Mucosa of rectum (tissue), 2 donors: ENCODE measurements at regions not wholly inside any gene's neighbourhood (a gene's known extent, or its start where the extent isn't known, plus 50 kb on each side); places are given as distances from the start of the nearest gene placed in this dataset.

Source experiments
- H3K27ac ChIP-seq, 2 donors: one replicate each; pipeline ENCODE4 v1.7.0; 2013; ENCODE audit warnings: inconsistent platforms in 2 of 2, low read depth in 2 of 2, low read length in 2 of 2
- H3K27me3 ChIP-seq, 2 donors: one replicate each; pipeline ENCODE4 v1.7.0; 2013; ENCODE audit warnings: low read length in 2 of 2; ENCODE audit not compliant: control insufficient read depth in 2 of 2, insufficient read depth in 2 of 2
- H3K36me3 ChIP-seq, 2 donors: one replicate each; pipeline ENCODE4 v1.7.0; 2013; ENCODE audit warnings: low read length in 2 of 2; ENCODE audit not compliant: control insufficient read depth in 2 of 2, insufficient read depth in 2 of 2
- H3K4me1 ChIP-seq, 2 donors: one replicate each; pipeline ENCODE4 v1.7.0; 2013; ENCODE audit warnings: low read length in 2 of 2, mild to moderate bottlenecking in 1 of 2; ENCODE audit not compliant: control insufficient read depth in 2 of 2, insufficient read depth in 2 of 2
- H3K4me3 ChIP-seq, 2 donors: one replicate each; pipeline ENCODE4 v1.7.0; 2013; ENCODE audit warnings: low read length in 2 of 2
- H3K9ac ChIP-seq, 2 donors: one replicate each; pipeline ENCODE4 v1.7.0; 2013; ENCODE audit warnings: low read length in 2 of 2, low read depth in 1 of 2, mild to moderate bottlenecking in 1 of 2
- H3K9me3 ChIP-seq, 2 donors: one replicate each; pipeline ENCODE4 v1.7.0; 2013; ENCODE audit warnings: low read length in 2 of 2; ENCODE audit not compliant: control insufficient read depth in 2 of 2
- donor health status: healthy.
- donor health status: Normal muscosa, but diverticular disease.

DNA sequence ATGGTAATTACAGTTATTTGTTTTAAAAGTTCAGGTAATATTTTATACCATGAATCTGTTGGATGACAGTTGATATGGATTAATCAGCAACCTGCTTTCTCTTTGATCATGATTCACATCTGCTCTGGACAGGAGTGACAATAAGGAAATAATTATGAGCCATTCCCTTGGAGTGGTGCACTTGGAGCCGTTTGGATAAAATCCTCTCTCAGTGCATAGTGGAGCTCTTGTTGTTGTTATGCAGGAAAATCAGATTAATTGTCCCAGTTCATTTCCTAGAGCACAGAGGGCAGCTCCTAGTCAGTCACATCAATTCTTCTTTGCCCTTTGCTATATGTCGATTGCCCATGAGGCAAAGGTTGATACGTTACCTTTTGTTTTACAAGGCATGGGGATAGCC is 668.3 kb upstream of the NR3C2 start:
- Histone ChIP-seq H3K27me3 (no peaks in the 10 kb centered on the region), H3K4me3 (no peak overlapping the region), H3K4me1 (peaks cover 0 to 3% of the 10 kb centered on the region in 2 donors), H3K27ac (no peak overlapping the region), H3K9ac (no peak overlapping the region), H3K36me3 (no peaks in the 10 kb centered on the region), H3K9me3 (peaks cover 0 to under 1% of the 10 kb centered on the region in 2 donors)

- no peaks in the 10 kb centered on the region for H3K9me3 ChIP-seq
- no peaks in the 10 kb centered on the region for H3K36me3 ChIP-seq
- H3K4me1 ChIP-seq: peaks cover 0 to 3% of the 10 kb centered on the region in 2 donors
- H3K27me3 ChIP-seq: no peaks in the 10 kb centered on the region
- no peak overlapping the region for H3K4me3 ChIP-seq
- no peak overlapping the region for H3K9ac ChIP-seq
- H3K27ac ChIP-seq: no peak overlapping the region
Measured at GRCh38 chr4:149108626-149109025, 666.4 kb upstream of the NR3C2 start.

DNA sequence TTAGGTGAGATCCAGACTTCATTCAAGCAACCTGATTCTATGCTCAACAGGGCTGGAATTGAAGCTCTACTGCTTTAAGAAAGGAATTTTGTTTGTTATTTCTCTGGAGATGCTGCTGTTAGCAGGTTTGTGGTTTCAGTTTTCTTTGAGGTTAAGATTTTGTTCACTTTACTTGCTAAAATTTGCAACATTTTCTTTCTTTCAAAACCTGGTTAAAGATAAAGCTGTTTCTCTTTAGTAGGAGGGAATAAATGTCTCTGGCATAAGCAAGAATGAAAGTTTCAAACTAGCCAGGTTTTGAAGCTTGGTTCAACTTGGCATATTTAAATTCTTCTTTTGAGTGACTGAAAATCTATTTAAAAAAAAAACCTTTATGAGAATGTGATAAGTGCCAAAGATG is 660.6 kb upstream of the NR3C2 start:
- H3K9me3 ChIP-seq: no peaks in the 10 kb centered on the region
- no peaks in the 10 kb centered on the region for H3K27me3 ChIP-seq
- H3K4me3 ChIP-seq: no peak overlapping the region
- no peaks in the 10 kb centered on the region for H3K4me1 ChIP-seq
- no peak overlapping the region for H3K27ac ChIP-seq
- no peaks in the 10 kb centered on the region for H3K36me3 ChIP-seq
- H3K9ac ChIP-seq: no peak overlapping the region

GRCh38 chr4:149101649-149102048 is 659.4 kb upstream of the NR3C2 start:
- H3K9ac ChIP-seq: no peak overlapping the region
- peaks cover 0 to 3% of the 10 kb centered on the region in 2 donors for H3K9me3 ChIP-seq
- H3K27me3 ChIP-seq: no peaks in the 10 kb centered on the region
- no peak overlapping the region for H3K4me3 ChIP-seq
- H3K27ac ChIP-seq: no peak overlapping the region
- no peaks in the 10 kb centered on the region for H3K36me3 ChIP-seq
- no peaks in the 10 kb centered on the region for H3K4me1 ChIP-seq

GRCh38 chr4:149095811-149096210 is 653.6 kb upstream of the NR3C2 start:
- Histone ChIP-seq H3K27ac (no peak overlapping the region), H3K27me3 (no peaks in the 10 kb centered on the region), H3K4me3 (no peak overlapping the region), H3K36me3 (no peaks in the 10 kb centered on the region), H3K9ac (no peak overlapping the region), H3K9me3 (peaks cover 0 to 6% of the 10 kb centered on the region in 2 donors), H3K4me1 (no peaks in the 10 kb centered on the region)

- Histone ChIP-seq H3K4me1 (no peaks in the 10 kb centered on the region), H3K4me3 (no peak overlapping the region), H3K27ac (no peak overlapping the region), H3K9ac (no peak overlapping the region), H3K27me3 (no peaks in the 10 kb centered on the region), H3K9me3 (peaks cover 0 to 6% of the 10 kb centered on the region in 2 donors), H3K36me3 (no peaks in the 10 kb centered on the region)
Measured at GRCh38 chr4:149095001-149095400, 652.8 kb upstream of the NR3C2 start.

- Histone ChIP-seq H3K9ac (no peak overlapping the region), H3K27ac (no peak overlapping the region), H3K27me3 (no peaks in the 10 kb centered on the region), H3K9me3 (no peaks in the 10 kb centered on the region), H3K36me3 (no peaks in the 10 kb centered on the region), H3K4me1 (no peaks in the 10 kb centered on the region), H3K4me3 (no peak overlapping the region)
Measured at GRCh38 chr4:149084144-149084543, 641.9 kb upstream of the NR3C2 start.

DNA sequence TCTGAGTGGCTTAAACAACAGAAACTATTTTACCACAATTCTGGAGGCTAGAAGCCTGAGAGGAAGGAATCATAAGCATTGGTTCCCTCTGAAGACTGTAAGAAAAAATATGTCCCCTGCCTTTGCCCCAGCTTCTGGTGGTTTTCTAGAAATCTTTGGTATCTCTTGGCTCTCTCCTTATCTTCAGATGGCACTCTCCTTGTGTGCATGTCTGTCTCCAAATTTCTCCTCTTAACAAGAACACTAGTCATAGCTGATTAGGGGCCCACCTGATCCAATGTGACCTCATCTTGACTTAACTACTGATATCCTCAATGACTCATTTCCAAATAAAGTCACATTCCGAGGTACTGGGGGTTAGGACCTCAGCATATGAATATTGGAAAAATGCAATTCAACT is 635.0 kb upstream of the NR3C2 start:
- Histone ChIP-seq H3K9me3 (no peaks in the 10 kb centered on the region), H3K27me3 (no peaks in the 10 kb centered on the region), H3K9ac (no peak overlapping the region), H3K4me1 (no peaks in the 10 kb centered on the region), H3K36me3 (no peaks in the 10 kb centered on the region), H3K27ac (no peak overlapping the region), H3K4me3 (no peak overlapping the region)

DNA sequence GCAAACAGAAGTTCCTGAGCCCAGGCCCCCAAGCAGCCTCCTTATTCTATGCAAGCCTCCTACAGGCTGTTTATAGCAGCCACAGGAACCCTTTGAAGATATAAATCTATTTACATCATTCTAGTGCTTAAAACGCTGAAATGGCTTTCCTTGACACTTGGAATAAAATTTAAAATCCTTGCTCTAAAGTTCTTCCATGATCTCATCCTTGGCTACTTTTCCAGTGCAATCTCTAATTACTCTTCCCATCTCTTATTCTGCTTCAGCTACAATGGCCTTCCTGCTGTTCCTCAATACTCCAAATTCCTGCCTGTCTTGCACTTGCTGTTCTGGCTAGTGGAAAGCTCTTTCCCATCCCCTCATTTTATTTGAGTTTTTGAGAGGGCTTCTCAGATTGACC is 634.2 kb upstream of the NR3C2 start:
- Histone ChIP-seq H3K27ac (no peak overlapping the region), H3K9me3 (no peaks in the 10 kb centered on the region), H3K9ac (no peak overlapping the region), H3K4me3 (no peak overlapping the region), H3K36me3 (no peaks in the 10 kb centered on the region), H3K4me1 (no peaks in the 10 kb centered on the region), H3K27me3 (no peaks in the 10 kb centered on the region)

- Histone ChIP-seq H3K27me3 (no peaks in the 10 kb centered on the region), H3K4me1 (no peaks in the 10 kb centered on the region), H3K27ac (no peak overlapping the region), H3K9me3 (no peaks in the 10 kb centered on the region), H3K4me3 (no peak overlapping the region), H3K36me3 (no peaks in the 10 kb centered on the region), H3K9ac (no peak overlapping the region)
Measured at GRCh38 chr4:149072384-149072783, 630.2 kb upstream of the NR3C2 start.

- Histone ChIP-seq H3K4me1 (no peaks in the 10 kb centered on the region), H3K27ac (no peak overlapping the region), H3K27me3 (no peaks in the 10 kb centered on the region), H3K9me3 (no peaks in the 10 kb centered on the region), H3K9ac (no peak overlapping the region), H3K4me3 (no peak overlapping the region), H3K36me3 (no peaks in the 10 kb centered on the region)
Measured at GRCh38 chr4:149065753-149066152, 623.5 kb upstream of the NR3C2 start.
